HCT116 (cell line): ENCODE measurements at regions not wholly inside any gene's neighbourhood (a gene's known extent, or its start where the extent isn't known, plus 50 kb on each side); places are given as distances from the start of the nearest gene placed in this dataset.

Source experiments
- ATAC-seq: fragments of 200-7000 bp; cut with Tn5 transposase; 2 replicates; pipeline ENCODE4 v1.9.1; 2020; ENCODE audit warnings: mild to moderate bottlenecking, moderate library complexity
- BruUV-seq: library from RNA; stranded (reverse); fragments of 400-500 nt; replicated peaks from 2 replicates; lab custom pipeline; 2021; lab: Mats Ljungman, UMichigan
- CTCF ChIA-PET: fragments of 300-600 bp; sonication (Branson Sonifier 250); formaldehyde crosslinking; loops from one replicate; lab custom pipeline; 2021; ENCODE audit warnings: antibody characterized with exemption; lab: Charles Lee
- POLR2A ChIA-PET: fragments of 300-600, 350-600 bp; sonication (Branson Sonifier 250); formaldehyde crosslinking; loops from one replicate; lab custom pipeline; 2021; ENCODE audit warnings: antibody characterized with exemption; lab: Charles Lee
- RAD21 ChIA-PET, 2 experiments: fragments of 300-600 bp; sonication (Branson Sonifier 250); formaldehyde crosslinking; loops; one replicate each; lab custom pipeline; 2023; ENCODE audit warnings: low total read pairs in 2 of 2; ENCODE audit not compliant: uncharacterized antibody in 2 of 2, unreplicated experiment in 2 of 2, low non-redundant PET in 1 of 2; lab: Charles Lee
- DNase-seq: peaks from one replicate; pipeline ENCODE4 v3.0.0-alpha.2; 2010; ENCODE audit warnings: low read depth, low spot score
- H2AFZ ChIP-seq: fragments of 200-600 bp; shearing (Covaris generic), sonication (generic); 2 replicates; pipeline ENCODE4 v1.6.1; 2017; ENCODE audit warnings: low read depth, mixed run types, mixed read lengths, antibody characterized with exemption, low read length; ENCODE audit not compliant: poor library complexity, severe bottlenecking
- H3K27ac ChIP-seq: 2 replicates; pipeline ENCODE4 v1.5.1; 2012; ENCODE audit warnings: low read depth, low read length
- H3K27me3 ChIP-seq: fragments of 200-600 bp; sonication (generic); 2 replicates; pipeline ENCODE4 v1.6.1; 2016; ENCODE audit warnings: mixed run types, low read length, mixed read lengths; ENCODE audit not compliant: insufficient read depth
- H3K36me3 ChIP-seq, 2 experiments: fragments of 200-500 bp in 1 of 2; fragments of 200-600 bp in 1 of 2; sonication (Bioruptor generic) in 1 of 2; sonication (generic) in 1 of 2; 2 replicates each; pipeline versions ENCODE4 v1.5.1 to v1.6.1; 2014 to 2016; ENCODE audit warnings: low read length in 2 of 2, inconsistent platforms in 1 of 2, mixed read lengths in 1 of 2, mixed run types in 1 of 2; ENCODE audit not compliant: insufficient read depth in 2 of 2, control insufficient read depth in 1 of 2
- H3K4me1 ChIP-seq, 2 experiments: fragments of 200-600 bp in 1 of 2; sonication (generic) in 1 of 2; 2 replicates each; pipeline versions ENCODE4 v1.5.1 to v1.6.1; 2012 to 2017; ENCODE audit warnings: low read length in 2 of 2, inconsistent platforms in 1 of 2, mild to moderate bottlenecking in 1 of 2, mixed read lengths in 1 of 2, mixed run types in 1 of 2, moderate library complexity in 1 of 2; ENCODE audit not compliant: insufficient read depth in 2 of 2, control insufficient read depth in 1 of 2
- H3K4me2 ChIP-seq: fragments of 200-600 bp; sonication (generic); 2 replicates; pipeline ENCODE4 v1.6.1; 2017; ENCODE audit warnings: mixed run types, low read length, mixed read lengths
- H3K4me3 ChIP-seq, 2 experiments: fragments of 200-600 bp in 1 of 2; sonication (generic) in 1 of 2; replicated peaks in 1 of 2; 2 replicates each; pipeline ENCODE4 v1.5.1; 2011 to 2016; ENCODE audit warnings: low read length in 2 of 2, control low read depth in 1 of 2, low read depth in 1 of 2, mild to moderate bottlenecking in 1 of 2, mixed read lengths in 1 of 2, mixed run types in 1 of 2
- H3K79me2 ChIP-seq: fragments of 200-600 bp; sonication (generic); 2 replicates; pipeline ENCODE4 v1.6.1; 2017; ENCODE audit warnings: mild to moderate bottlenecking, mixed run types, low read length, moderate library complexity, mixed read lengths; ENCODE audit not compliant: insufficient read depth
- H3K9ac ChIP-seq: fragments of 200-600 bp; sonication (generic); 2 replicates; pipeline ENCODE4 v1.6.1; 2016; ENCODE audit warnings: low read length, mixed read lengths
- H3K9me2 ChIP-seq: fragments of 200-600 bp; sonication (generic), shearing (Covaris generic); 2 replicates; pipeline ENCODE4 v1.6.1; 2017; ENCODE audit warnings: mixed run types, mild to moderate bottlenecking, moderate library complexity; ENCODE audit not compliant: insufficient read depth
- H3K9me3 ChIP-seq, 2 experiments: fragments of 200-500 bp in 1 of 2; fragments of 200-600 bp in 1 of 2; sonication (Bioruptor generic) in 1 of 2; sonication (generic) in 1 of 2; 2 replicates each; pipeline ENCODE4 v1.6.1; 2014 to 2017; ENCODE audit warnings: low read length in 2 of 2, mixed read lengths in 2 of 2, inconsistent platforms in 1 of 2, low read depth in 1 of 2, mild to moderate bottlenecking in 1 of 2, mixed run types in 1 of 2, moderate library complexity in 1 of 2; ENCODE audit not compliant: control insufficient read depth in 1 of 2, insufficient read depth in 1 of 2
- H4K20me1 ChIP-seq: fragments of 200-600 bp; sonication (generic), shearing (Covaris generic); 2 replicates; pipeline ENCODE4 v1.6.1; 2017; ENCODE audit warnings: mixed run types, mild to moderate bottlenecking, moderate library complexity; ENCODE audit not compliant: insufficient read depth
- CBX3 ChIP-seq: IDR thresholded peaks from 2 replicates; pipeline ENCODE4 v1.6.1; 2012; ENCODE audit warnings: low read depth
- EGR1 ChIP-seq: IDR thresholded peaks from 2 replicates; pipeline ENCODE4 v1.6.1; 2012; ENCODE audit warnings: low read depth
- ELF1 ChIP-seq: IDR thresholded peaks from 2 replicates; pipeline ENCODE4 v1.6.1; 2012; ENCODE audit warnings: low read depth, borderline replicate concordance
- JUND ChIP-seq: IDR thresholded peaks from 2 replicates; pipeline ENCODE4 v1.6.1; 2012
- POLR2A ChIP-seq: IDR thresholded peaks from 2 replicates; pipeline ENCODE4 v1.7.0; 2011; ENCODE audit warnings: borderline replicate concordance; ENCODE audit not compliant: insufficient read depth, insufficient read length; ENCODE audit errors: extremely low read depth
- POLR2AphosphoS5 ChIP-seq: IDR thresholded peaks from 2 replicates; pipeline ENCODE4 v1.6.1; 2011; ENCODE audit warnings: mild to moderate bottlenecking, low read depth, low read length, moderate library complexity
- RAD21 ChIP-seq: IDR thresholded peaks from 2 replicates; pipeline ENCODE4 v1.6.1; 2012; ENCODE audit warnings: low read depth, mild to moderate bottlenecking
- SP1 ChIP-seq: IDR thresholded peaks from 2 replicates; pipeline ENCODE4 v1.6.1; 2012; ENCODE audit warnings: low read depth
- ZNF274 ChIP-seq: fragments of 200-500 bp; sonication (Bioruptor generic); IDR thresholded peaks from 2 replicates; pipeline ENCODE4 v1.6.1; 2014; ENCODE audit warnings: mild to moderate bottlenecking, low read depth, low read length, inconsistent platforms
- intact Hi-C: fragments of 100-400 bp; cut with micrococcal nuclease; formaldehyde crosslinking; loops from 2 replicates; pipeline ENCODE4 v1.10.0; 2022

GRCh38 chr2:816278-816677 lies 134.4 kb upstream of the SNTG2 start:
- no TSS peak for BruUV-seq
- no peak overlapping the region for H3K4me3 ChIP-seq
- intact Hi-C loops: no loop called here
- ChIA-PET POLR2A (no interaction called here), CTCF (no interaction called here), RAD21 (no interaction called here)
- no peaks in the 10 kb centered on the region for H3K9me2 ChIP-seq
- DNase-seq: no peak
- no peaks in the 10 kb centered on the region for H3K79me2 ChIP-seq
- H3K27me3 ChIP-seq: no peaks in the 10 kb centered on the region
- H3K36me3 ChIP-seq: no peaks in the 10 kb centered on the region
- no peak for ATAC-seq
- no peaks in the 10 kb centered on the region for H3K9me3 ChIP-seq
- H3K27ac ChIP-seq: no peak overlapping the region
- no peak for TF ChIP-seq POLR2A
- no peak for TF ChIP-seq JUND
- no peak for TF ChIP-seq RAD21
- no peak for TF ChIP-seq CBX3
- TF ChIP-seq ZNF274: no peak
- no peak for TF ChIP-seq POLR2AphosphoS5
- no peak for TF ChIP-seq ELF1
- no peak for TF ChIP-seq EGR1
- no peak overlapping the region for H3K4me2 ChIP-seq
- H2AFZ ChIP-seq: no peak overlapping the region
- H3K9ac ChIP-seq: no peak overlapping the region
- H3K4me1 ChIP-seq: no peaks in the 10 kb centered on the region
- H4K20me1 ChIP-seq: no peaks in the 10 kb centered on the region

DNA sequence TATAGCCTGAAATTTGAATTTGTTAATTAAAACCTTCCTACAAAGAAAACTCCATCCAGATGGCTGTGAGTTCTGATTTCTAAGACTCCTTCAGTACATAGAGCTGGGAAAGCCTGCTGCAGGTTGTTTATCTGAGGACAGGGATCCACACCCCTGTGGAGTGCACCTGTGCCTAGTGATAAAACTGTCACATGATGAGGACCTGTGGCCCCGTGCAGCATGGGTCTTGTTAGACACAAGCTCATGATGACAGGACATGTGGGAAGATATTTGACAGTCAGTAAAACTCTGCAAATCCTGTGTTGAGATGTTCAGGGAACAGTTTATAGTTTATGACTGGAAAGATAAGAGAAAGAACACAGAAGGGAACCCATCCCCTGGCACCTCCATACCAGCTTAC lies 133.2 kb upstream of the TMEM18 start:
- CTCF ChIA-PET: no interaction called here
- no peak overlapping the region for H2AFZ ChIP-seq
- DNase-seq: no peak
- no TSS peak for BruUV-seq
- H3K27me3 ChIP-seq: no peaks in the 10 kb centered on the region
- H4K20me1 ChIP-seq: no peaks in the 10 kb centered on the region
- TF ChIP-seq EGR1 (no peak), SP1 (no peak), ZNF274 (no peak)
- no peak overlapping the region for H3K4me3 ChIP-seq
- intact Hi-C loops: no loop called here
- H3K9me3 ChIP-seq: no peaks in the 10 kb centered on the region
- POLR2A ChIA-PET: no interaction called here
- no peak overlapping the region for H3K9ac ChIP-seq
- no peaks in the 10 kb centered on the region for H3K36me3 ChIP-seq
- no peaks in the 10 kb centered on the region for H3K4me1 ChIP-seq
- no peak overlapping the region for H3K27ac ChIP-seq
- H3K9me2 ChIP-seq: no peaks in the 10 kb centered on the region
- ATAC-seq: no peak
- RAD21 ChIA-PET: no interaction called here
- H3K4me2 ChIP-seq: no peak overlapping the region
- no peaks in the 10 kb centered on the region for H3K79me2 ChIP-seq
